GM12891 (cell line): ENCODE measurements at regions not wholly inside any gene's neighbourhood (a gene's known extent, or its start where the extent isn't known, plus 50 kb on each side); places are given as distances from the start of the nearest gene placed in this dataset.

Source experiments
- POLR2A ChIP-seq: IDR thresholded peaks from 2 replicates; pipeline ENCODE4 v1.6.1; 2011; ENCODE audit warnings: low read depth, low read length, control low read depth
- POLR2AphosphoS5 ChIP-seq: IDR thresholded peaks from 2 replicates; pipeline ENCODE4 v1.6.1; 2011; ENCODE audit warnings: low read depth, low read length, control low read depth
- POU2F2 ChIP-seq: IDR thresholded peaks from 2 replicates; pipeline ENCODE4 v1.6.1; 2011; ENCODE audit warnings: low read depth, mild to moderate bottlenecking, control low read depth, low read length, moderate library complexity
- SPI1 ChIP-seq: IDR thresholded peaks from 2 replicates; pipeline ENCODE4 v1.6.1; 2011; ENCODE audit warnings: low read depth, low read length, control low read depth
- TAF1 ChIP-seq: IDR thresholded peaks from 2 replicates; pipeline ENCODE4 v1.6.1; 2011; ENCODE audit warnings: low read depth, low read length, control low read depth

- no peak for TF ChIP-seq TAF1
- no peak for TF ChIP-seq POLR2A
- TF ChIP-seq POLR2AphosphoS5: no peak
- no peak for TF ChIP-seq SPI1
- TF ChIP-seq POU2F2: no peak
These were observed 50.8 kb upstream of the FOXE1 start for GRCh38 chr9:97802276-97802675.
